VCaP (cell line): ENCODE measurements at regions not wholly inside any gene's neighbourhood (a gene's known extent, or its start where the extent isn't known, plus 50 kb on each side); places are given as distances from the start of the nearest gene placed in this dataset.

Experiments used
- H3K27ac ChIP-seq: fragments of 450-650 bp; 2 replicates; pipeline ENCODE4 v1.5.1; 2017
- TF ChIP-seq, protein P1 (sequence below): fragments of 450-650 bp; conservative IDR thresholded peaks from 2 replicates; pipeline ENCODE4 v1.5.1; 2017; ENCODE audit warnings: mild to moderate bottlenecking, moderate library complexity

DNA sequence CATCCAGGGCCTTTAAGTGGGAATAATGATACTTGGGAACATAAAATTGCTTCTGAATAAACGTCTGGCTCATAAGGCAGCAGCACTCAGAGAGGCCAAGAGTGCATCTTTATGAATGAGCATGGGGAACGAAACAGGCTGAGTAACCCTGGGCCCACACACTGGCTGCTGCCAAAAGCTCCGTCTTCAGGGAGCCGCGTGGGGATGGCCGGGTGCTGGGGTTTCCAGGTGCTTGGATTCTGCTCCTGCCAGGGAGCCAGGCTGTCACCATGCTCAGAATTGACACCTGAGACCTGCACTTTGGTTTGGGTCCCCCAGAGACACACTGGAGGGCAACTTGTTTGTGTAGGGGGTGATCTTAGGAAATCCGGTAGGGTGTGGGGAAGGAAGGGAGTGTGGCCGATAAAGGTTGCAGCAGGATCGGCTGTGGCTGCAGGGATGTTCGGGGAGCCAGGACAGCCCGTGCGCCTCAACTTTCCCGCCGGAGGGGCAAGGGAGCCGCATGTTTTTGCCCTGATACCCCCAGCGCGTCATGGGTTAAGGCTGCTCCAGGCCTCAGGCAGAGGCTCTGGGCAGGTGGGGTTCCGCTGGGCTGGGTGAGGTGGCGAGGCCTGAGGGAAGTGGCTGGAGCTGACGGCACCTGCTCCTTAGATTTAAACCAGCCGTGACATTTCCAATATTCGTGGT is 101.8 kb downstream of the YTHDF1 start:
- TF ChIP-seq, protein P1, sequence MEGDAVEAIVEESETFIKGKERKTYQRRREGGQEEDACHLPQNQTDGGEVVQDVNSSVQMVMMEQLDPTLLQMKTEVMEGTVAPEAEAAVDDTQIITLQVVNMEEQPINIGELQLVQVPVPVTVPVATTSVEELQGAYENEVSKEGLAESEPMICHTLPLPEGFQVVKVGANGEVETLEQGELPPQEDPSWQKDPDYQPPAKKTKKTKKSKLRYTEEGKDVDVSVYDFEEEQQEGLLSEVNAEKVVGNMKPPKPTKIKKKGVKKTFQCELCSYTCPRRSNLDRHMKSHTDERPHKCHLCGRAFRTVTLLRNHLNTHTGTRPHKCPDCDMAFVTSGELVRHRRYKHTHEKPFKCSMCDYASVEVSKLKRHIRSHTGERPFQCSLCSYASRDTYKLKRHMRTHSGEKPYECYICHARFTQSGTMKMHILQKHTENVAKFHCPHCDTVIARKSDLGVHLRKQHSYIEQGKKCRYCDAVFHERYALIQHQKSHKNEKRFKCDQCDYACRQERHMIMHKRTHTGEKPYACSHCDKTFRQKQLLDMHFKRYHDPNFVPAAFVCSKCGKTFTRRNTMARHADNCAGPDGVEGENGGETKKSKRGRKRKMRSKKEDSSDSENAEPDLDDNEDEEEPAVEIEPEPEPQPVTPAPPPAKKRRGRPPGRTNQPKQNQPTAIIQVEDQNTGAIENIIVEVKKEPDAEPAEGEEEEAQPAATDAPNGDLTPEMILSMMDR = no peak
- no peak overlapping the region for H3K27ac ChIP-seq

DNA sequence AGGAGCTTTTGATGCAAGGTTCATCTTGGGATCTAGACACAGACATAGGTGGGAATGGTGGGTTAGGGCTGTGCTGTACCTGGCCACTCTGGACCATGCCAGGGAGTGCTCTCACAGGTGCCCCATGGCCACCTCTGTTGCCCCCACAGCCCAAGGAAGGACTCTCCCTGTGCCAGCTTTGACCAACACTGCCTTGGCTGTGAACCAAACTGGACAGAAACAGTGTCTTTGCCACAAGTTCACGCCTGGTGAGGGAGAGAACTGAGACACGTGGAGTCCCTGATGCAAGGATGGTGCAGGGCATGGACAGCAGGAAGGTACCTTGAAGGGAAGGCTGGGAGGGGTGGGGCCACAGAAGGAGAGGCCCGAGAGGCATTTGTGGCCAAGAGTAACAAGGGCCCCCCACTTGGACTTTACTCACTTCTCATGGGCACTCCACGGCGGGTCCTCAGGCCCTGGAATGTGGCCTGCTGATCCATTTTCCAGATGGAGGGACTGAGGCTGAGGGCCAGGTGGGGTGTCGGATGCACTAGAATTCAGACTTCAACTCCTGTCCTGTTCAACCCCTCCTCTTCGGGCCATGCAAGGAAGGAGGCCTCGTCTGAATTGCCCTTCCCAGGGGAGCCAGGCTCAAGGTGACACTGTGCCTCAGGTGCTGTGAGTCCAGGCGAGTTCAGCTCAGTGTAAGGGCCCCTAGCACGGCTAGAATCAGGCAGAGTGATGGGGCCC is 103.3 kb downstream of the YTHDF1 start:
- no peak overlapping the region for H3K27ac ChIP-seq
- TF ChIP-seq, protein P1 = no peak

DNA sequence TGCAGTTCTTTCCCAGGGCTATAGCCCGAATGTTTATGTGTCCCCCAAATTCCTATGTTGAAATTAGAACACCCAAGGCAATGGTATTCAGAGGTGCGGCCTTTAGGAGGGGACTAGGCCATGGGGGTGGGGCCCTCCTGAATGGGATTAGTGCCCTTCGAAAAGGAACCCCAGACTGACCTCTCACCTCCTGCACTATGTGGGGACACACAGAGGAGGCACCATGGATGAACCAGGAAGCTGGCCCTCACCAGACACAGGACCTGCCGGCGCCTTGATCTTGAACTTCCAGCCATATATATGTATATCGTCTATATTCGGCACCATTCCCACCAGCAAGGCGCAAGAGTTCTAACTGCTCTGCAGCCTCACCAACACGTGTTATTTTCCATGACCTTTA is 101.5 kb upstream of the BHLHE23 start:
- TF ChIP-seq, protein P1 = no peak
- H3K27ac ChIP-seq = no peak overlapping the region

DNA sequence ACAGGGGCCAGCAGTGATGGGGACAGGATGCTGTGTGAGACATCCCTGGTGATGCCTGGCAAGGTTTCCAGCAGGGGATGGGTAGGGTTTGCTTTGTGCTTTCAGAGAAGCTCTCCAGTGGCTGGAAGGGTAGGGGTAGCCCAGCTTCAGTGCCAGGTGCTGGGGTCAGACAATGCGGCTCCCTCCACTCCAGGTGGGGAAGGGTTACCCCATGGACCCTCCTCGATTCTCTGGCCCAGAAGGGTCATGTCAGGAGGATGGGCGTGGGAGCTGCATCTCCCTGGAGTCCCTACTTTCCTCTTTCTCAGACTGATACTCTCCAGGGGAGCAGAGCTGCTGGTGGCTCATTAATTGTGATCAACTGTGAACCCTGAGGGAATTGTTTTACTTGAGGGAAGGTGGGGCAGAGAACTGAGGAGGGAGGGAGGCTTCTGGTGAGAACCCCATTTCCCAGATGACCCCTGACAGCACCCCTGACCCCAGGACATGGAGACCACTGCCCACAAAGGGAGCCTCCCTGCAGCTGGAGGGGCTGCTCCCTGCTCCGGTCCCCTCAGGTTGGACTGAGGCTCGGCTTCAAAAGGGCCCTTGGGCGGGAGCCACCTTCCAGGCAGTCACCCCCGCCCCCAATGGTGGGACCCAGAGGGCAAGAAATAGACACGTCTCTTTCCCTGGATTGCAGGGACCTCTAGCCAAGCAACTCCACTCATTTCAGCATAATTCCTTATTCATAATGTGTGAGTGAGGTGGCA is 100.9 kb upstream of the BHLHE23 start:
- TF ChIP-seq, protein P1 = no peak
- no peak overlapping the region for H3K27ac ChIP-seq

DNA sequence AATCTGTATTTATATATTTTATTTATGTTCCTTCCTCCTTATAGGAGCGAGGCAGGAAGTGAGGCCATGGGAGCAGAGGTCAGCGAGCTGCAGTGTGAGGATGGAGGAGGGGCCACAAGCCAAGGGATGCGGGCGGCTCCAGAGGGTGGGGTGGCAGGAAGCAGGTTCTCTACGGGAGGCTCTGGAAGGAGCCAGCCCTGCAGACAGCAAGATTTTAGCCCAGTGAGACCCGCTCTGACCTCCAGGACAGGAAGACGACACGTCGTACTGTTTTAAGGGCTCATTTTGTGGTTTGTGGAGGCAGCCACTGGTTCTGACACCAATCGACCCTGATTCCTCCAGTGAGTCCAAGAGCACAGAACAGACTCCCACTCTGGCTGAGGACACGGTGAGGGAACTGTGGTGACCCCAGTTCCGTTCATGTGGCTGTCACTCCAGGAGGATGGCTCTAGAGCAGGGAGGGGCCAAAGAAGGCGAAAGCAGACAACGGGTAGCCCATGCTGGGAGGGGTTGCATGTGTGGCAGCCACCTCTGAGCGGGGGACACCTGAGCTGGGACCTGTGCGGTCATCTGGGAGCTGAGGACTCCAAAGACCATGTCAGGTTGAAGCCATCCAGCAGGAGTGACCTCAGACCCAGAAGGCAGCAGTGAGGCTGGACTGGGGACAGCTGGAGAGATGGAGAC is 100.1 kb upstream of the BHLHE23 start:
- peak overlapping the region; percentile 73 for H3K27ac ChIP-seq
- TF ChIP-seq, protein P1 = no peak

DNA sequence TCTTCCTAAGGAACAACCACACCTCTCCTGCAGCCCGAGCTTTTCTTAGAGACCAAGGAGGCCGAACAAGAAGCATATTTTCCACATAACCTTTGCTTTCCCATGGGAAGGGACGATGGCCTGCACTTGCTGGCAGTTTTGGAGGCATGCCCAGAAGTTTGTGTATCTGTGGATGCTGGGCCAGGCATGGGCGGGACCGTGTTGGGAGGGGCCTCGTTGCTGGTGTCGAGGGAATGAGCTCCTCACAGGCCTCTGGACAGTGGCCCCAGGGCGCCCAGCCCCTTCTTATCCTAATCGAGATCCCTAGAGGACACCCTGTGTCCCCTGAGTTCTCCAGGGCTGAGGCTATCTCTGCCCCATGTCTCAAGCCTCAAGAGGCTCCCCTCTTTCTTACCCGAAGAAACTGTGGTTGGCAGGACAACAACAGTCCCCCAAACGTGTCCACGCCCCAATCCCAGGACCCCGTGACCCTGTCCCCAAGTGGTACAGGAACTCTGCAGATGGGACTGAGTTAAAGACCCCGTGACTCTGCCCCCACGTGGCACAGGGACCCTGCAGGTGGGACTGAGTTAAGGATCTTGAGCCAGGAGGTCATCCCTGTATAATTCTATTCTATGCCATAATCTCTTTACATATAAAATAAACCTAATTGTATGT is 99.5 kb upstream of the BHLHE23 start:
- TF ChIP-seq, protein P1 = no peak
- H3K27ac ChIP-seq = peak overlapping the region; percentile 73
